Aorta (tissue), 5 donors: ENCODE measurements at regions not wholly inside any gene's neighbourhood (a gene's known extent, or its start where the extent isn't known, plus 50 kb on each side); places are given as distances from the start of the nearest gene placed in this dataset.

Experiments used
- ATAC-seq: fragments of 200-7000 bp; cut with Tn5 transposase; one replicate; pipeline ENCODE4 v1.9.1; 2022; ENCODE audit warnings: moderate library complexity; ENCODE audit not compliant: low FRiP score
- DNase-seq, 2 donors: peaks; one replicate each; pipeline ENCODE4 v3.0.0-alpha.2; 2020
- H3K27ac ChIP-seq, 2 donors: one replicate each; pipeline ENCODE4 v1.5.1; 2013; ENCODE audit warnings: low read length in 2 of 2, mild to moderate bottlenecking in 2 of 2, moderate library complexity in 2 of 2, control low read depth in 1 of 2, inconsistent platforms in 1 of 2, low read depth in 1 of 2
- H3K27me3 ChIP-seq, 2 donors: one replicate each; pipeline ENCODE4 v1.6.1; 2013; ENCODE audit warnings: control low read depth in 1 of 2, low read length in 1 of 2, mild to moderate bottlenecking in 1 of 2, moderate library complexity in 1 of 2; ENCODE audit not compliant: insufficient read depth in 2 of 2, control insufficient read depth in 1 of 2
- H3K36me3 ChIP-seq, 2 donors: one replicate each; pipeline ENCODE4 v1.6.1; 2013; ENCODE audit warnings: control low read depth in 1 of 2, low read length in 1 of 2, mild to moderate bottlenecking in 1 of 2; ENCODE audit not compliant: insufficient read depth in 2 of 2, control insufficient read depth in 1 of 2
- H3K4me1 ChIP-seq, 2 donors: one replicate each; pipeline ENCODE4 v1.6.1; 2013; ENCODE audit warnings: low read length in 2 of 2, control low read depth in 1 of 2, mild to moderate bottlenecking in 1 of 2, moderate library complexity in 1 of 2; ENCODE audit not compliant: insufficient read depth in 2 of 2, control insufficient read depth in 1 of 2
- H3K4me3 ChIP-seq, 2 donors: one replicate each; pipeline ENCODE4 v1.5.1; 2013; ENCODE audit warnings: low read length in 2 of 2, control low read depth in 1 of 2, mild to moderate bottlenecking in 1 of 2
- H3K9me3 ChIP-seq: one replicate; pipeline ENCODE4 v1.6.1; 2013; ENCODE audit warnings: mild to moderate bottlenecking, low read length; ENCODE audit not compliant: control insufficient read depth
- WGBS, 2 donors: extraction: QIAGEN DNeasy Blood & Tissue Kit; methylation state at CpG; one replicate each; pipeline ENCODE4 v1.1.7; 2013; 5-methylcytosine and 5-hydroxymethylcytosine counted together
- intact Hi-C, 2 donors: fragments of 100-400 bp; cut with DNase I; formaldehyde crosslinking; loops; one replicate each; pipeline versions ENCODE4 v1.14.2 to v1.15.0; 2022
- donor health status: healthy with polysubstance abuse.
- donor health status: Bipolar disorder and iron deficiency.
- donor health status: DM: no; HTN: no; CAD: no.
- donor health status: DM: no; HTN: no; CAD: no.
- donor health status: DM: yes; HTN: yes; CAD: no.

DNA sequence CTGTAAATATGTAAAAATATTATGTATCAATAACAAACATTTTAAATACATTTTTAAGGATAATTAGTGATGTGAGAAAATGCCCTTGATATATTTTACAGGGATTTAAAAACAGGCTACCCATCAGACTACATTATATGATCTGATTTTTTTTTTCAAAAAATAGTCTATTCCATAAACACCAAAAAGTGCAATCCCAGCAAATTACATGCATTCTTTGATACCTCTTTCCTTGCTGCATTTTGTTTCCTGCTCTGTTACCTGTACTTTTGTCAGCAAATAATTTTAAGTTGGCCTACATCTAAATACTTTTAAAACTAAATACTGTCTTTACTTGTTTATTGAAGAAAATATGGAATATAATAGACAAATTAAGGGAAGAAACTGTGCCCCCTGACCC is 306.2 kb upstream of the ARID1B start:
- Histone ChIP-seq H3K27ac (no peak overlapping the region), H3K9me3 (peaks cover 3% of the 10 kb centered on the region), H3K27me3 (no peaks in the 10 kb centered on the region), H3K36me3 (no peaks in the 10 kb centered on the region), H3K4me3 (no peak overlapping the region), H3K4me1 (no peaks in the 10 kb centered on the region)
- no peak for DNase-seq
- no peak for ATAC-seq
- intact Hi-C loops, result no loop called here

DNA sequence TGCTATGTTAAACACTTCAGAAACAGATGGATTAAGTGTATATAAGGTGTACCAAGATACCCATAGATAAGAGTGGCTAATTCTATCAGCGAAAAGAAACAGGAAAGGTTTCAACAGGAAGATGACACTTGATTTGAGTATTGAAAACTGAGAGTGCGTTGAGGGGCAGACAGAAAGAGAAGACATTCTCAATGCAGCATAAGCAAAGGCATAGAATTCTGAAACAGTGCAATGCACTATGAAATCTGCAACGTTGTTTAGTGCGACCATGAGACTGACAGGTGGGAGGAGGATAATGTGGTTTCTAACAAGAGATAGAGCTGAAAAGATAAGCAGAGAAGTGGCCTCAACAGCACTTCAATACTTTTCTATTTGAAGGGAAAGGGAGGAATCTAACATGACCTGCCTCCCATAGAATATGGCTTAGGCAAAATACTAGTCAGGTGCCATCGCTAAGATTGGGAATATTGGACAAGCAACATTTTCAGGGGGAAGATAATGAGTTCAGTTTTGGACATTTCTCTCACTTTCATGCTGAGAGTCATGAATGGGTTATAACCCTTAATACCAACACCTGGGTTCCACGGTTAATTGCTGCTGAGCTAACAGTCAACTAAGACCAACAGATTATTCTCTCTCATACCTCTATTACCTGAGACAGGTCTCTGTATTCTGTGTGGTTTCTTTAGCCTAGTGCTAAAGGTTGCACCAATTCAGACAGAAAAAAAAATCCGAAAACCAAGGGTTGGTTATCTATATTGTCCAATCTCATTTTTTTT is 312.9 kb upstream of the ARID1B start:
- intact Hi-C loops, result no loop called here
- Histone ChIP-seq H3K27me3 (no peaks in the 10 kb centered on the region), H3K4me3 (no peak overlapping the region), H3K36me3 (no peaks in the 10 kb centered on the region), H3K9me3 (peaks cover 3% of the 10 kb centered on the region), H3K4me1 (no peaks in the 10 kb centered on the region), H3K27ac (no peak overlapping the region)
- DNase-seq (no peak), ATAC-seq (no peak)
- 76 to 78% methylated on average over 7 of the region's 7 CpGs for WGBS, 2 donors

DNA sequence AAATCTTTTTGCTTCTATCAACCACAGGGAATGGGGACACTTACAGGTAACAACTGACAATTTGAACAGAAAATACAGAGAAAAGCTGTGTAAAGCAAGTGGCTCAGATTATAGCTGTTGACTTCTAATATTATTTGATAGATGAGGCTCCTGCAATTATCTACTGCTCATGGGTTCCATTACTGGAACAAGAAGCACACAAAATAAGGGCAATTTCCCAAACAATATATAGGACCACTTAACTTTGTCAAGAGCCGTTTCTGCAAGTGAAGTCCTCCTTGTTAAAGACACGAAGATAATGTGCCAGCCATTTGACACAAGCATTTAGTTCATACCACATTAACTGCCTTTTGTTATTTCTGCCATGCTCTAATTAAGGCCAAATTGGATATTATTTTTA is 315.5 kb upstream of the ARID1B start:
- intact Hi-C loops, result no loop called here
- 75 to 77% methylated on average over 2 of the region's 2 CpGs for WGBS, 2 donors

DNA sequence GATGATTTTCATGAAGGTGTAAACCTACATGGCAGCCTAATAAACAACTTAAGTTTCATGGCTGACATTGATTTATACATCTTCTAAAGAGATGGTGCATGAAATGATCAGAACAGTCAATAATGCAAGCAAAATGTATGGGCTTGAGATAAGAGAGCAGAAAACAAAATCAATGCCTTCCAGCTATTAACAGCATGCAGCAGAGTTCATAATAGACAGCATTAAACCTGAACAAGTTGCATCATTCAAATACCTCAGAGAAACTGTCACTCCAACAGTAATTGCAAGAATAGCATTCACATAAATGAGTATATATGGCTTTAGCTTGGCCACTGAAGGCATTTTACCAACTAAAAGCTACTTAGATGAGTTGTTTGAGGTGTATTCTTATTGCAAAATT is 319.6 kb upstream of the ARID1B start:
- Histone ChIP-seq H3K4me1 (no peaks in the 10 kb centered on the region), H3K27me3 (no peaks in the 10 kb centered on the region), H3K9me3 (no peaks in the 10 kb centered on the region), H3K4me3 (no peak overlapping the region), H3K27ac (no peak overlapping the region), H3K36me3 (no peaks in the 10 kb centered on the region)
- intact Hi-C loops, result no loop called here
- ATAC-seq, result no peak
- no peak for DNase-seq

More for the DNA sequence above, 315.5 kb upstream of the ARID1B start:
- Histone ChIP-seq H3K4me1 (no peaks in the 10 kb centered on the region), H3K9me3 (peaks cover 1% of the 10 kb centered on the region), H3K4me3 (no peak overlapping the region), H3K36me3 (no peaks in the 10 kb centered on the region), H3K27ac (no peak overlapping the region), H3K27me3 (no peaks in the 10 kb centered on the region)
- no peak for DNase-seq
- no peak for ATAC-seq

DNA sequence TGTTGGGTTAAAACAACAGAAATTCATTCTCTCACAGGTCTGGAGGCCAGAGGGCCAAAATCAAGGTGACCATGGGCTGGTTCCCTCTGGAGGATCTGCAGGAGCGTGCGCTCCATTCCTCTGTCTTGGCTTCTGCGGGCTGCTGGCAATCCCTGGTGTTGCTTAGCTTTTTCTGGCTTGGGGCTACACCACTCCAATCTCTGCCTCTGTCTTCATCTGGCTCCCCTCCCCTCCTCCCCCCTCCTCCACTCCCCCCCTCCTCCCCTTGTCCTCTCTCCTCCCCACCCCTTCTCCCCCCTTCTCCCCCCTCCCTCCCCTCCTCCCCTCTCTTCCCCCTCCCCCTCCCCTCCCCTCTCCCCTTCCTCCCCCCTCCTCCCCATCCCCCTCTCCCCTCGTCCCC is 321.3 kb upstream of the ARID1B start:
- no peak overlapping the region for H3K4me3 ChIP-seq
- no peaks in the 10 kb centered on the region for H3K27me3 ChIP-seq
- no peaks in the 10 kb centered on the region for H3K9me3 ChIP-seq
- DNase-seq, result no peak
- ATAC-seq, result no peak
- no peak overlapping the region for H3K27ac ChIP-seq
- intact Hi-C loops, result no loop called here
- no peaks in the 10 kb centered on the region for H3K4me1 ChIP-seq
- no peaks in the 10 kb centered on the region for H3K36me3 ChIP-seq
- WGBS, 2 donors, result 87 to 94% methylated on average over 3 of the region's 4 CpGs

DNA sequence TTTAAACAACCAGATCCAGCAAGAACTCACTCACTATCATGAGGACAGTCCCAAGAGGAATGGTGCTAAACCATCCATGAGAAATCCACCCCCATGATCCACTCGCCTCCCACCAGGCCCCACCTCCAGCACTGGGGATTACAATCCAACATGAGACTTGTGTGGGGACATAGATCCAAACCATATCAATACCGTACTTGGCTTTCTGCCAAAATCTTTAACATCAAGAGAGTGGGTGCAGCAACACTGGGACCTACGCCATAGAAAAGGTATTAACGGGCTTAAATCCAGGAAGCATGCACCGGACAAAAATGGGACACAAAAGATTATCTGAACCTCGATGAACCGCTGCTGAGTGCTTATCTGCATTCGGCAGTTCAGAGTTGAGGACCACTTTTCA is 322.3 kb upstream of the ARID1B start:
- H3K4me1 ChIP-seq, result no peaks in the 10 kb centered on the region
- DNase-seq, result no peak
- no peaks in the 10 kb centered on the region for H3K9me3 ChIP-seq
- 76 to 79% methylated on average over 8 of the region's 8 CpGs for WGBS, 2 donors
- no peaks in the 10 kb centered on the region for H3K27me3 ChIP-seq
- no peak overlapping the region for H3K4me3 ChIP-seq
- no peaks in the 10 kb centered on the region for H3K36me3 ChIP-seq
- ATAC-seq, result no peak
- H3K27ac ChIP-seq, result no peak overlapping the region
- intact Hi-C loops, result no loop called here

DNA sequence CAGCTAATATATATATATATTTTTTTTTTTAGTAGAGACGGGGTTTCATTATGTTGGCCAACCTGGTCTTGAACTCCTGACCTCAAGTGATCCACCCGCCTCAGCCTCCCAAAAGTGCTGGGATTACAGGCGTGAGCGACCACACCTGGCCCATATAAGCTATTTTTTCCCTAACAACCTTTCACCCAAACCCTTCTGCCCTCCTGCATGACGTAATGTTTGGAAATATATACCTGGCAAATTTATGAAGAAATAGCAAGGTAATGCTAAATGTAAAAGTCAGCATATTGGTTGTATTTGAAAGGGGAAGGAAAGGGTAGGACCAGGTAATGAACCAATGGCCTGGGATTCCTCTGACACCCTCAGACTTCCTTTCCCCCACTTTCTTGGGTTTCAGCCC is 325.5 kb upstream of the ARID1B start:
- Histone ChIP-seq H3K9me3 (no peaks in the 10 kb centered on the region), H3K27ac (no peak overlapping the region), H3K4me1 (no peaks in the 10 kb centered on the region), H3K27me3 (no peaks in the 10 kb centered on the region), H3K4me3 (no peak overlapping the region), H3K36me3 (no peaks in the 10 kb centered on the region)
- 96% methylated on average over 5 of the region's 5 CpGs for WGBS, 2 donors
- intact Hi-C loops, result no loop called here
- ATAC-seq (no peak), DNase-seq (no peak)

DNA sequence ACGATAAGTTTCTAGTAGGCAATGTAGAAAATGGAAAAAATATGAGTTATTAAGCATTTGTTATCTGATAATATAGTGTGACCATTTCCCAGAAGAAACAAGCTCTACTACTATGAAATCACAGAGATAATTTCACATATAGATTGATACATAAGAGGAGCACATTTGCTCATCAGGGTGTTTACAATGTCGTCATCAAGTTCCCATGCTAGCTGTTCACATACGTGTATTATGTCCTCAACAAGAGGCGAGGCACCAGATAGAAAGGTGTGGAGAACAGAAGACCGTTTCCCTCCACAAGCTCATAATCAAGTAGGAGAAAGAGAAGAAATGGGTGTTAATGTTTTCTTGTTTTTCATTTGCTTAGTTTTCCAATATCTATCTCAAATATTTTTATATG is 326.1 kb upstream of the ARID1B start:
- no peak overlapping the region for H3K27ac ChIP-seq
- H3K36me3 ChIP-seq, result no peaks in the 10 kb centered on the region
- WGBS, 2 donors, result 83 to 85% methylated on average over 5 of the region's 5 CpGs
- no peak for ATAC-seq
- H3K4me3 ChIP-seq, result no peak overlapping the region
- no peaks in the 10 kb centered on the region for H3K9me3 ChIP-seq
- H3K4me1 ChIP-seq, result no peaks in the 10 kb centered on the region
- intact Hi-C loops, result no loop called here
- DNase-seq, result no peak
- H3K27me3 ChIP-seq, result no peaks in the 10 kb centered on the region

DNA sequence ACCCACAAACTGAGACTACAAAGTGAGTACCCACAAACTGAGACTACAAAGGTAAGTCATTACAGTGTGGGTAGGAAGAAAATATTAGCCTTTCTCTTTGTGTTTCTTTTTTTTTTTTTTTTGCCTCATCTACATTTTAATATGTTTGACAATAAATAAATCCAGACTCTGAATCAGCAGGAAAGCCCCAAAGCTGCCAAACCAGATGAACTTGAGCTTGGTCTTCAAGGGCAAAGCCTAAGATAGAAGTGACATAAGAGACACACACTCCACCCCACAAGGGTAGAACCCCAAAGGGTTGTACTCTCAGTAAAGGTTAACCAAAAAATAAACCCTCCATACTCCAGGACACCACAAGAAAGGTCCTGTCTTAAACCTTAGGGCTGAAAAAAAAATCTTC is 326.8 kb upstream of the ARID1B start:
- no peaks in the 10 kb centered on the region for H3K36me3 ChIP-seq
- no peak for ATAC-seq
- no peaks in the 10 kb centered on the region for H3K9me3 ChIP-seq
- no peaks in the 10 kb centered on the region for H3K4me1 ChIP-seq
- DNase-seq, result no peak
- no peak overlapping the region for H3K4me3 ChIP-seq
- no peaks in the 10 kb centered on the region for H3K27me3 ChIP-seq
- H3K27ac ChIP-seq, result no peak overlapping the region
- intact Hi-C loops, result no loop called here
